ENCODE measurements at regions not wholly inside any gene's neighbourhood (a gene's known extent, or its start where the extent isn't known, plus 50 kb on each side); places are given as distances from the start of the nearest gene placed in this dataset.

DNA sequence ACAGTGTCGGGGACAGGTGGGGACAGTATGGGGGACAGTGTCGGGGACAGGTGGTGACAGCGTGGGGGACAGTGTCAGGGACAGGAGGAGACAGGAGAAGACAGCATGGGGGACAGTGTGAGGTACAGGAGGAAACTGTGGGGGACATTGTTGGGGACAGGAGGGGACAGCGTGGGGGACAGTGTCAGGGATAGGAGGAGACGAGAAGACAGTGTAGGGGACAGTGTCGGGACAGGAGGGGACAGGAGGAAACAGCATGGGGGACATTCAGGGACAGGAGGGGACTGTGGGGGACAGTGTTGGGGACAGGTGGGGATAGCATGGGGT lies 139.5 kb downstream of the TMEM121 start:
- TF ChIP-seq, protein P1, sequence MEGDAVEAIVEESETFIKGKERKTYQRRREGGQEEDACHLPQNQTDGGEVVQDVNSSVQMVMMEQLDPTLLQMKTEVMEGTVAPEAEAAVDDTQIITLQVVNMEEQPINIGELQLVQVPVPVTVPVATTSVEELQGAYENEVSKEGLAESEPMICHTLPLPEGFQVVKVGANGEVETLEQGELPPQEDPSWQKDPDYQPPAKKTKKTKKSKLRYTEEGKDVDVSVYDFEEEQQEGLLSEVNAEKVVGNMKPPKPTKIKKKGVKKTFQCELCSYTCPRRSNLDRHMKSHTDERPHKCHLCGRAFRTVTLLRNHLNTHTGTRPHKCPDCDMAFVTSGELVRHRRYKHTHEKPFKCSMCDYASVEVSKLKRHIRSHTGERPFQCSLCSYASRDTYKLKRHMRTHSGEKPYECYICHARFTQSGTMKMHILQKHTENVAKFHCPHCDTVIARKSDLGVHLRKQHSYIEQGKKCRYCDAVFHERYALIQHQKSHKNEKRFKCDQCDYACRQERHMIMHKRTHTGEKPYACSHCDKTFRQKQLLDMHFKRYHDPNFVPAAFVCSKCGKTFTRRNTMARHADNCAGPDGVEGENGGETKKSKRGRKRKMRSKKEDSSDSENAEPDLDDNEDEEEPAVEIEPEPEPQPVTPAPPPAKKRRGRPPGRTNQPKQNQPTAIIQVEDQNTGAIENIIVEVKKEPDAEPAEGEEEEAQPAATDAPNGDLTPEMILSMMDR (IDR thresholded peaks at IDR 0.05): no peak
- TF ChIP-seq POLR2AphosphoS5 (IDR thresholded peaks at IDR 0.05): no peak
- no peak for TF ChIP-seq POLR2A (IDR thresholded peaks at IDR 0.05)
- TF ChIP-seq EP300 (IDR thresholded peaks at IDR 0.05): no peak

Data from stomach (tissue), 4 donors.